ENCODE measurements at regions not wholly inside any gene's neighbourhood (a gene's known extent, or its start where the extent isn't known, plus 50 kb on each side); places are given as distances from the start of the nearest gene placed in this dataset.
"Not testable (repeated sequence)": the region's sequence is repeated elsewhere in the genome, so short reads cannot be mapped to it uniquely, and the experiment has no call there.

- in situ Hi-C loops (cut with HindIII; ENCODE audit: low sequenced_read_pairs): no loop called here
Observed at GRCh38 chr7:125857606-125858005, 928.0 kb upstream of the POT1 start.

- in situ Hi-C loops (cut with HindIII; ENCODE audit: low sequenced_read_pairs): no loop called here
Observed at GRCh38 chr7:125848157-125848556, 918.5 kb upstream of the POT1 start.

- in situ Hi-C loops (cut with HindIII; ENCODE audit: low sequenced_read_pairs): no loop called here
Observed at GRCh38 chr7:125847692-125848091, 918.1 kb upstream of the POT1 start.

- in situ Hi-C loops (cut with HindIII; ENCODE audit: low sequenced_read_pairs): no loop called here
Observed at GRCh38 chr7:125847055-125847454, 917.4 kb upstream of the POT1 start.

GRCh38 chr7:125845686-125846085, 916.1 kb upstream of the POT1 start:
- in situ Hi-C loops (cut with HindIII; ENCODE audit: low sequenced_read_pairs): no loop called here

GRCh38 chr7:125834421-125834820, 904.8 kb upstream of the POT1 start:
- in situ Hi-C loops (cut with HindIII; ENCODE audit: low sequenced_read_pairs): no loop called here

- in situ Hi-C loops (cut with HindIII; ENCODE audit: low sequenced_read_pairs): no loop called here
Observed at GRCh38 chr7:125833839-125834238, 904.2 kb upstream of the POT1 start.

- in situ Hi-C loops (cut with HindIII; ENCODE audit: low sequenced_read_pairs): no loop called here
Observed at GRCh38 chr7:125830743-125831142, 901.1 kb upstream of the POT1 start.

- in situ Hi-C loops (cut with HindIII; ENCODE audit: low sequenced_read_pairs): no loop called here
Observed at GRCh38 chr7:125828153-125828700, 898.6 kb upstream of the POT1 start.

- in situ Hi-C loops (cut with HindIII; ENCODE audit: low sequenced_read_pairs): no loop called here
Observed at GRCh38 chr7:125823538-125823937, 893.9 kb upstream of the POT1 start.

- in situ Hi-C loops (cut with HindIII; ENCODE audit: low sequenced_read_pairs): no loop called here
Observed at GRCh38 chr7:125820495-125820894, 890.9 kb upstream of the POT1 start.

GRCh38 chr7:125814100-125814499, 884.5 kb upstream of the POT1 start:
- in situ Hi-C loops (cut with HindIII; ENCODE audit: low sequenced_read_pairs): no loop called here

- in situ Hi-C loops (cut with HindIII; ENCODE audit: low sequenced_read_pairs): not testable (repeated sequence)
Observed at GRCh38 chr7:125806491-125806890, 876.9 kb upstream of the POT1 start.

- in situ Hi-C loops (cut with HindIII; ENCODE audit: low sequenced_read_pairs): no loop called here
Observed at GRCh38 chr7:125804273-125804672, 874.6 kb upstream of the POT1 start.

- in situ Hi-C loops (cut with HindIII; ENCODE audit: low sequenced_read_pairs): no loop called here
Observed at GRCh38 chr7:125780153-125780552, 850.5 kb upstream of the POT1 start.

GRCh38 chr7:125775317-125775716, 845.7 kb upstream of the POT1 start:
- in situ Hi-C loops (cut with HindIII; ENCODE audit: low sequenced_read_pairs): no loop called here

GRCh38 chr7:125773113-125773785, 843.6 kb upstream of the POT1 start:
- in situ Hi-C loops (cut with HindIII; ENCODE audit: low sequenced_read_pairs): no loop called here

GRCh38 chr7:125747966-125748365, 818.3 kb upstream of the POT1 start:
- in situ Hi-C loops (cut with HindIII; ENCODE audit: low sequenced_read_pairs): no loop called here

- in situ Hi-C loops (cut with HindIII; ENCODE audit: low sequenced_read_pairs): no loop called here
Observed at GRCh38 chr7:125746510-125746909, 816.9 kb upstream of the POT1 start.

- in situ Hi-C loops (cut with HindIII; ENCODE audit: low sequenced_read_pairs): no loop called here
Observed at GRCh38 chr7:125727215-125727614, 797.6 kb upstream of the POT1 start.

- in situ Hi-C loops (cut with HindIII; ENCODE audit: low sequenced_read_pairs): no loop called here
Observed at GRCh38 chr7:125695626-125696025, 766.0 kb upstream of the POT1 start.

- in situ Hi-C loops (cut with HindIII; ENCODE audit: low sequenced_read_pairs): no loop called here
Observed at GRCh38 chr7:125683156-125683555, 753.5 kb upstream of the POT1 start.

GRCh38 chr7:125681508-125681907, 751.9 kb upstream of the POT1 start:
- in situ Hi-C loops (cut with HindIII; ENCODE audit: low sequenced_read_pairs): no loop called here
